ENCODE measurements at regions not wholly inside any gene's neighbourhood (a gene's known extent, or its start where the extent isn't known, plus 50 kb on each side); places are given as distances from the start of the nearest gene placed in this dataset.

DNA sequence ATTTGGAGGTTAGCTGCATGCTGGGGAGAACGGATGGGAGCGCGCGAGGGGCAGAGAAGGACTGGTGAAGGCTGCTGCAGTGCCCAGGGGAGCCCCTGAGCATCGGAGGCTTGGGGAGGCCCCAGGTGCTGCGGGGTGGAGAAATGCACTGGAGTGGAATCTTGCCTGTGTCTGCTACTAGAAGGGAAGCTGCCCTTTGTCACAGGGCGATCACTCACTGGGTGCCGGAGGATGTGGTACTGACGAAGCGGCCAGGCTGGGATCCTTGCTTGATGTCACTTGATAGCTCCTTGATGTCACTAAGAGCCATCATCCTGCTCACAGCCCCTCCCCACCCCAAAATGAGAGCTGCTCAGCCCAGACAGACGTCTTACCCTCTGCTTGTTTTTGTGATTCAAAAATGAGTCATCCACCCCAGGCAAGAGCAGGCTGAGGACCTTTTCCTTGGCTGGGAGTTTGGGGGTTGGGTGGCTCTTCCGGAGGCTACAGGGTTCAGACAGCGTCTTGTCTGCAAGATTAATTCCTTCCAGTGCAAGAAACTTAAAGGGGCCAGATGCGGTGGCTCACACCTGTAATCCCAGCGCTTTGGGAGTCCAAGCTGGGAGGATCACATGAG lies 62.6 kb upstream of the PMEPA1 start:
- TF ChIP-seq POU2F2 (IDR thresholded peaks at IDR 0.05; ENCODE audit: low read depth, low read length) (no peak), POLR2AphosphoS5 (IDR thresholded peaks at IDR 0.05; ENCODE audit: low read depth, low read length) (no peak), POLR2A (IDR thresholded peaks at IDR 0.05; ENCODE audit: low read depth, low read length) (no peak), TAF1 (IDR thresholded peaks at IDR 0.05; ENCODE audit: low read depth, low read length) (no peak), SPI1 (IDR thresholded peaks at IDR 0.05; ENCODE audit: low read depth, low read length) (no peak), PAX5 (IDR thresholded peaks at IDR 0.05; ENCODE audit: insufficient read depth, low read length, severe bottlenecking) (no peak)

All from GM12891 (cell line).